HG02588 (cell line): ENCODE measurements at regions not wholly inside any gene's neighbourhood (a gene's known extent, or its start where the extent isn't known, plus 50 kb on each side); places are given as distances from the start of the nearest gene placed in this dataset.
A peak's percentile ranks its signal among the peaks of the same experiment; 100 is the strongest.
"Not testable (repeated sequence)": the region's sequence is repeated elsewhere in the genome, so short reads cannot be mapped to it uniquely, and the experiment has no call there.

Experiments used
- ATAC-seq: cut with Tn5 transposase; IDR thresholded peaks from one replicate; pipeline ENCODE4 v1.9.1; 2021; ENCODE audit warnings: mild to moderate bottlenecking, moderate library complexity; ENCODE audit not compliant: unreplicated experiment

GRCh38 chr4:179601671-179602070 is 2159.4 kb upstream of the AGA start:
- ATAC-seq = no peak

- ATAC-seq = no peak
Measured at GRCh38 chr4:179605196-179605595, 2163.0 kb upstream of the AGA start.

GRCh38 chr4:179607003-179607402 is 2164.8 kb upstream of the AGA start:
- peak; percentile 55 for ATAC-seq

GRCh38 chr4:179615704-179616103 is 2173.5 kb upstream of the AGA start:
- no peak for ATAC-seq

- no peak for ATAC-seq
Measured at GRCh38 chr4:179618966-179619365, 2176.7 kb upstream of the AGA start.

GRCh38 chr4:179624768-179625181 is 2182.5 kb upstream of the AGA start:
- no peak for ATAC-seq

- ATAC-seq = no peak
Measured at GRCh38 chr4:179625406-179625805, 2183.2 kb upstream of the AGA start.

GRCh38 chr4:179626687-179627086 is 2184.4 kb upstream of the AGA start:
- no peak for ATAC-seq

- no peak for ATAC-seq
Measured at GRCh38 chr4:179631321-179631720, 2189.1 kb upstream of the AGA start.

GRCh38 chr4:179634862-179635261 is 2192.6 kb upstream of the AGA start:
- ATAC-seq = no peak

- no peak for ATAC-seq
Measured at GRCh38 chr4:179662522-179662921, 2220.3 kb upstream of the AGA start.

GRCh38 chr4:179663641-179664429 is 2221.6 kb upstream of the AGA start:
- no peak for ATAC-seq

- ATAC-seq = no peak
Measured at GRCh38 chr4:179664430-179665027, 2222.3 kb upstream of the AGA start.

- ATAC-seq = no peak
Measured at GRCh38 chr4:179666226-179666625, 2224.0 kb upstream of the AGA start.

- ATAC-seq = no peak
Measured at GRCh38 chr4:179671609-179672008, 2229.4 kb upstream of the AGA start.

GRCh38 chr4:179678093-179678814 is 2236.0 kb upstream of the AGA start:
- no peak for ATAC-seq

- not testable (repeated sequence) for ATAC-seq
Measured at GRCh38 chr4:179683661-179684060, 2241.4 kb upstream of the AGA start.

GRCh38 chr4:179692222-179692621 is 2250.0 kb upstream of the AGA start:
- ATAC-seq = no peak

GRCh38 chr4:179695175-179695574 is 2252.9 kb upstream of the AGA start:
- ATAC-seq = no peak

GRCh38 chr4:179698321-179698720 is 2256.1 kb upstream of the AGA start:
- no peak for ATAC-seq

GRCh38 chr4:179709961-179710624 is 2267.9 kb upstream of the AGA start:
- ATAC-seq = no peak
